ENCODE measurements at regions not wholly inside any gene's neighbourhood (a gene's known extent, or its start where the extent isn't known, plus 50 kb on each side); places are given as distances from the start of the nearest gene placed in this dataset.

GRCh38 chr9:515665-516064, 301.0 kb downstream of the DOCK8 start:
- DNase-seq, result no peak

GRCh38 chr9:517993-518392, 303.3 kb downstream of the DOCK8 start:
- no peak for DNase-seq

GRCh38 chr9:518540-518939, 303.9 kb downstream of the DOCK8 start:
- no peak for DNase-seq

- no peak for DNase-seq
Measured at GRCh38 chr9:519579-519978, 304.9 kb downstream of the DOCK8 start.

- DNase-seq, result no peak
Measured at GRCh38 chr9:520302-520701, 305.6 kb downstream of the DOCK8 start.

GRCh38 chr9:522190-522589, 307.5 kb downstream of the DOCK8 start:
- no peak for DNase-seq

- no peak for DNase-seq
Measured at GRCh38 chr9:522658-523057, 308.0 kb downstream of the DOCK8 start.

GRCh38 chr9:523444-523843, 308.8 kb downstream of the DOCK8 start:
- DNase-seq, result no peak

- DNase-seq, result no peak
Measured at GRCh38 chr9:524008-524407, 309.3 kb downstream of the DOCK8 start.

- DNase-seq, result no peak
Measured at GRCh38 chr9:526904-527591, 312.4 kb downstream of the DOCK8 start.

- DNase-seq, result no peak
Measured at GRCh38 chr9:529731-530130, 311.8 kb upstream of the DMRT1 start.

- DNase-seq, result no peak
Measured at GRCh38 chr9:530681-531080, 310.8 kb upstream of the DMRT1 start.

GRCh38 chr9:532707-533106, 308.8 kb upstream of the DMRT1 start:
- peak; percentile 69 for DNase-seq

- DNase-seq, result no peak
Measured at GRCh38 chr9:534886-535285, 306.6 kb upstream of the DMRT1 start.

- no peak for DNase-seq
Measured at GRCh38 chr9:535356-535755, 306.1 kb upstream of the DMRT1 start.

- DNase-seq, result peak; percentile 89
Measured at GRCh38 chr9:536597-537511, 304.6 kb upstream of the DMRT1 start.

- DNase-seq, result no peak
Measured at GRCh38 chr9:543478-543877, 298.0 kb upstream of the DMRT1 start.

GRCh38 chr9:545480-545879, 296.0 kb upstream of the DMRT1 start:
- no peak for DNase-seq

- no peak for DNase-seq
Measured at GRCh38 chr9:546235-546634, 295.3 kb upstream of the DMRT1 start.

GRCh38 chr9:546797-547223, 294.7 kb upstream of the DMRT1 start:
- DNase-seq, result peak; percentile 14

GRCh38 chr9:547314-547713, 294.2 kb upstream of the DMRT1 start:
- no peak for DNase-seq

GRCh38 chr9:549455-549997, 292.0 kb upstream of the DMRT1 start:
- DNase-seq, result no peak

- no peak for DNase-seq
Measured at GRCh38 chr9:550333-550732, 291.2 kb upstream of the DMRT1 start.

Data from NCI-H1105 (cell line).